ENCODE measurements at regions not wholly inside any gene's neighbourhood (a gene's known extent, or its start where the extent isn't known, plus 50 kb on each side); places are given as distances from the start of the nearest gene placed in this dataset.

GRCh38 chr11:91854780-91855179 is 369.8 kb upstream of the FAT3 start:
- DNase-seq = no peak

DNA sequence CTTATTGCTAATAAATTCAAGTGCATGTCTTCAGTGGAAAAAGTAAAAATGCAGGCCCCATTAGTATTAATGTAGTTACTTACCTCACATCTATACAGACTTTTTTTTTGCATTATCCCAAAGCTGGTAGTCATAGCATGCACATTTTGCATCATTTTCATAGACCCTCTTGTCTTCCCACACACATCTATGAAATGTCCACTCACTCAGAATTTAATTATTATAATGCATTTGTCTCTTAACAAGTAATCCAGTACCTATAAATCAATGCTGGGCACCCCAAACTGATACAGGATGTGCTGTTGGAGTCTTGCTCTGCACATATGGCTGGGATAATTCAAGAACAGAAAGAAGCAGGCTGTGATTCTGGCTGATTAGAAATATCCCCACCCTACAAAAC is 370.4 kb upstream of the FAT3 start:
- no peak for DNase-seq

GRCh38 chr11:91851908-91852307 is 372.7 kb upstream of the FAT3 start:
- no peak for DNase-seq

DNA sequence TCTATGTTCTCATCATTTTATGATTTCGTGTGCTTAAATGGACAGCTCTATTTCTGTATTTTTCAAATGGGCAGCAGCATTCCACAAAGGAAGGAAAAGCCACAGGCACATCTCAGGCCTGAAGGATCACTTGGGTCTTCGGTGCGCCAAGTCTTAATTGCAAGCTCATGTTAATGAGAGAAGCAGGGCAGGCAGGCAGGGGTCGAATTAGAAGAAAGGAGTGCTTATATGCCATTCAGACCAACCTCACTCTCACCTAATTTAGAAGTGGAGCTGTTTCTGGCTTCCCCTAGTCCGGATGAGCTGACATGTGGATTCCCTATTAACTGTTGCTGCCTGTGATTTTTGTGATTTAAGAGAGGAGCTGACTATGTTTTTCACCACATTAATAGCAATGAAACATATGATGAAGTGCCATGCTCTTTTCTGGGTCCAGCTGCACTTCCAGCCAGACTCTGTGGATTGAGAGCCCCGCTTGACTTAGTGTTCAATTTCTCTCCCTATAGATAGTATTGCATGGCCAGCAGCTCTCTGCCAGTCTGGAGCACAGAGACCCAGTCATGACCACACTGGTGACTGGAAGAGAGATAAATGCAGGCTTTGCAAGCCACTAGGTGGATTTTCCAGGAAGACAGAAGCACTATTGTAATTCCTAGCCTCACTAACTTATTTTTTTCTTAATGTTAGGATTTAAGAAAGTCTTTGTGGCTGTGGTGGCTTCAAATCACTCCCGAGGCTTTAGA is 373.9 kb upstream of the FAT3 start:
- DNase-seq = no peak

- no peak for DNase-seq
These were observed 374.6 kb upstream of the FAT3 start for GRCh38 chr11:91850021-91850420.

- no peak for DNase-seq
These were observed 378.0 kb upstream of the FAT3 start for GRCh38 chr11:91846649-91847048.

GRCh38 chr11:91846002-91846401 is 378.6 kb upstream of the FAT3 start:
- DNase-seq = no peak

- no peak for DNase-seq
These were observed 383.9 kb upstream of the FAT3 start for GRCh38 chr11:91840640-91841240.

DNA sequence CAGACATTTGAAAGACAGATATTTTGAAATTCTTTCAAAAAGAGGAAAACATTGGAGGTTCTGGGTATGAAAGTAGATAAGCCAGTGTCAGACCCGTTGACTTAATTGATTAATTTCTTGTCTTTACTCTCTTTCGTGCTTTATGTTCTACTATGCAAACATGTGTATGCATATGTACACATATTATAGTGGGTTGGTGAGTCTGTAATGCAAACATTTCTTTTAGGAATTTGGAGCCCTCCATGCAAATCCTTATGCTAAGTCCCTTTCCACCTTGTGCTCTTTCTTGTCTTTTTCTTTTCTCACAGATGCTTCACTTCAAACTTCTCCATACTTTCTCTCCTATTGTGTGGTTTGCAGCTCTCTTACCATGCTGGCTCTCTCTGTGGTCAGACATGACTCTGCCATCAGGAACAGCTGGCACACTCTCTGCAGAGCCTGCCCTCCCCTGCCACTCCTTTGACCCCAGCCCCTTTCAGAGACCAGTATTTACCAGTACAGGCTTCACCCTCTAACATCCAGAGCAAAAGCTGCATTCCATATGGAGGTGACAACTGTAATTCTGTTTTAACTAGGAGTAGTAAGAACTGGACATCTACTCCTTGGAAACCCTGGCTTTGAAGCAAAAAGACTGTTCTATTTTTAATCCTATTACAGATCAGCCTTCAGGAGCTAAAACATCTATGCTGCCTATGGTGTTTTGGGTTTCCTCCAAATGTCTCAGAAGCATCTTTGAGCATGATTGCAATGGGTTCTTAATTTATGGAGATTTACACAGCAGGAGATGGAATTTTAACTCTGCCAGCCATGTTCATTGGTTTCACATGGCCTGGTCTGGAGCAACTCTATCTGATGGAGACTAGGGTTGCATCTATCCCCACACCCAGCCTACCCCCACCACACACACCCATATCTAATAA is 386.9 kb upstream of the FAT3 start:
- peak; percentile 15 for DNase-seq

DNA sequence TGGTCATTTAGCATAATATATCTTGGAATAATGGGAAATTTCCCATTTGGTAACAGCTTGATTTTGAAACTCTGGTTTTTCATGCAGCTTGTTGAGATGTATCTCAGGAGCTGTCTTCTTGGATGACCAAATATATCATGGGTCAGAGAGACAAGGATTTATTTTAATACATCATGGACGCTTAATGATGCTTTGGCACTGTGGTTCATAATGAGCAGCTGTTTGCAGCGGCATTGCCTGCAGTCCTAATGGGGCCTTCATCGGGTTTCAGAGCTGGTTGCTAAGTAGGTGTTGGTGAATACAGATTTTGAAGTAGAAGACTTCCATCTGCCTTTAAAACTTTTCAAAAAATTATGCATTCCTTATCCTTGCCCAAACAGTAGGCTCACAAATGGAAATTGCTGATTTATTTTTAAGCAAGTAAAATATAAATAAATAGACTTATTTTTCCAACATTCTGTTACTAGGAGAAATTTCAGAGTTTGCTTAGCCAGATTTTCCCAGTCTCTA is 389.5 kb upstream of the FAT3 start:
- DNase-seq = no peak

DNA sequence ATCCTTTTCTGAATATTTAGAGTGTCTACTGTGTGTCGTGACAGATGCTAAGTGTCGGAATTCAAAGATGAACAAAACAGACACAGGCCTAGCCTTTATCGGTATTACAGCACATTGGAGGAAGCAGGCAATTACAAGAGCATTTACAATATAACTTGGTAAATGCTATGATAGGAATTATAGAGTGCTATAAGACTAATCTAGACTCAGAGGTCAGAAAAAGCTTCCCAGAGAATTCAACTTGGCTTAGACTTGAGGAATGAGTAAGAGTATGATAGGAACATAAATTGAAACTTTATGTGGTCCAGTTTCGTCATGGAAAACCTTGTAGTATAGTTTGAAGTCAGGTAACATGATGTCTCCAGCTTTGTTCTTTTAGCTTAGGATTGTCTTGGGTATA is 395.7 kb upstream of the FAT3 start:
- no peak for DNase-seq

GRCh38 chr11:91825777-91826176 is 398.8 kb upstream of the FAT3 start:
- no peak for DNase-seq

- no peak for DNase-seq
These were observed 401.3 kb upstream of the FAT3 start for GRCh38 chr11:91823252-91823830.

DNA sequence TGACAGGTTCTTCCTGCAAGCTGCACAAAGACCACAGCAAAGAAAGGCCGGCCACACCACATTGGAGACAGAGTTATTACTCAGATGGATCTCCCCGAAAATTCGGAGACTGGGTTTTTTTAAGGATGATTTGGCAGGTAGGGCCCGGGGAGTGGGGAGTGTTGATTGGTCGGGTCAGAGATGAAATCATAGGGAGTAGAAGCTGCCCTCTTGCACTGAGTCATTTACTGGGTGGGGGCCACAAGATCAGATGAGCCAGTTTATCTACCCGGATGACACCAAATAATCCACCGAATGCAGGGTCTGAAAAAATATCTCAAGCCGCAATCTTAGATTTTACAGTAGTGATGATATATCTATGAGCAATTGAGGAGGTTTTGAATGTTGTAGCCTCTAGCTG is 401.8 kb upstream of the FAT3 start:
- no peak for DNase-seq

- DNase-seq = no peak
These were observed 403.9 kb upstream of the FAT3 start for GRCh38 chr11:91820709-91821108.

- no peak for DNase-seq
These were observed 404.8 kb upstream of the FAT3 start for GRCh38 chr11:91819777-91820176.

DNA sequence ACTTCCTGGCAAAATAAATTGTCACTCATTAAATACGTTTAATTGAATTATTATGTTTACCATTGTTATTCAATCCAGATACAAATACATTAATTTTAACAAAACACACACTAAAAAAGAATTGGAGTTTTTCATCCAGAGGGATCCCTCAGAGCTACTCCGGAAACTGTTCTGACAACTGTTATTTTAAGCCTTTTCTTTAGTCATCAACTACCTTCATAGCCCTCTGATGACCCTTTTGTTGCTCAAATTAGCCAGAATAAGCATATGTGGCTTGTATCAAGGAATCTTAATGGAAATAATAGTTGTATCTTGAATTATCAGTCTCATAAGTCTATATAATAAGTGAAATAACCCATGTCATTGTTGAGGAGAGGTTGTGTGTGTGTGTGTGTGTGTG is 405.4 kb upstream of the FAT3 start:
- no peak for DNase-seq

- DNase-seq = no peak
These were observed 406.6 kb upstream of the FAT3 start for GRCh38 chr11:91817996-91818395.

DNA sequence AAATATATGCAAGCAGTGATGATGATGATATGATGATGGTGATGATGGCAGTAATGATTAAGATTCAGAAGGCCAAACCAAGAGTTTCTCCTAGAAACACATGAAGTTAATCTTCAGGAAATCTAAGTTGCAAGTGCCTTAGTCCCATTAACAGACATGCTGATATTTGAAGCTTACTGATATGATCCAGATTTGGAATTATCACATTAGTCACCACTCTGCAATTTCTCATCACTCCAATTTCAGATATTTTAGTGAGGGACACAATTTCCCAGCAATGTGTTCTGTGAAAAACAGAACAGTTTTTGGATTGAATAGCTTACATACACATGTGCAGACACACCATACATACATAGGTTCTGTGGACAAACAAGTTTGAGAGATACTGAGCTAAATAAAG is 411.4 kb upstream of the FAT3 start:
- peak; percentile 9 for DNase-seq

DNA sequence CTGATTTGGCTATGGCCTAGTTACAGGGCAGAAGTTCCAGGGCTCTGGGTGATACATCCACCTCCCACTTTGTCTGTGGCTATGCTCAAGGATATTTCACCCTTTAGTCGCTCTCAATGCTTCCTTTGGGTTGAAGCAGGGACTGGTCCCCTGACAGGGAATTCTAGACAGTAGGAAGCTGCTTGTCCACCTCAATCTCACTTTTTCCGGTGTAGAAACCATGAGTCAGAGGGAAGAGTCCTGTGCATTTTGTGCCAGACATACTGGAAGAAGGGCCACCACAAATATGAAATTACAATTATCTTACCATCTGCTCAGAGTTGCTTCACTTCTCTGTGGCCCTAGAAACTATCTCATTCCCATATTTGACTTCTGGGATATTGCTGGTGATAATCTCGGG is 413.7 kb upstream of the FAT3 start:
- peak; percentile 68 for DNase-seq

GRCh38 chr11:91805293-91805692 is 419.3 kb upstream of the FAT3 start:
- DNase-seq = no peak

GRCh38 chr11:91804042-91804441 is 420.6 kb upstream of the FAT3 start:
- peak; percentile 92 for DNase-seq

DNA sequence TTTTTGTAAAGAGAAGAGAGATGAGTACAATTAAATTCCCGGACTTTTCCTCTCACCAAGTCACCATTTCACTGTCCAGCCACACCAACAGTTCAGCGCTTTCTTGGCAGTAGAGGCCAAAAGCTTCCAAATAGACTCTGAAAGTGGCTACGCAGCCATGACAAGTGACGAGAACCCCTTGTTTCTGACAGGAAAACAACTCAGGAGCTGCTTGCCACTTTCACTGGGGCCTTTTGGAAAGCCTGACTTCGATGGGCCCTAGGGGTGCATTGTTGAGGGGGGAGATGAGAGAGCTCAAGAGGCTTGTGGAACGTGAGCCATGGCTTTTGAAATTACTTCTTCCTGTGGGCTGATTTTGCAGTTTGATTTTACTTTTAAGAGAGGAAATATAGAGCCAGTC is 422.1 kb upstream of the FAT3 start:
- no peak for DNase-seq
